A673 (cell line): ENCODE measurements at regions not wholly inside any gene's neighbourhood (a gene's known extent, or its start where the extent isn't known, plus 50 kb on each side); places are given as distances from the start of the nearest gene placed in this dataset.

Experiments used
- BruUV-seq: library from RNA; stranded (reverse); fragments of 400-500 nt; replicated peaks from 2 replicates; lab custom pipeline; 2021; lab: Mats Ljungman, UMichigan
- CTCF ChIA-PET: fragments of 300-600 bp; sonication (Branson Sonifier 250); formaldehyde crosslinking; loops from one replicate; lab custom pipeline; 2022; ENCODE audit warnings: antibody characterized with exemption; lab: Charles Lee
- POLR2A ChIA-PET: fragments of 300-600 bp; sonication (Branson Sonifier 250); formaldehyde crosslinking; loops from one replicate; lab custom pipeline; 2022; ENCODE audit warnings: antibody characterized with exemption; ENCODE audit not compliant: low non-redundant PET; lab: Charles Lee
- DNase-seq: peaks from one replicate; pipeline ENCODE4 v3.0.0-alpha.2; 2015; ENCODE audit warnings: low spot score
- H3K27ac ChIP-seq: fragments of 200-600 bp; sonication (generic); 2 replicates; pipeline ENCODE4 v1.5.1; 2016; ENCODE audit warnings: mixed run types, low read depth, mild to moderate bottlenecking, mixed read lengths, antibody characterized with exemption, low read length; ENCODE audit not compliant: poor library complexity, severe bottlenecking
- H3K27me3 ChIP-seq: fragments of 200-600 bp; sonication (generic); replicated peaks from 2 replicates; pipeline ENCODE4 v1.6.1; 2017; ENCODE audit warnings: mixed run types, low read depth, mild to moderate bottlenecking, mixed read lengths, antibody characterized with exemption, low read length; ENCODE audit not compliant: insufficient read depth, poor library complexity
- H3K36me3 ChIP-seq: fragments of 200-600 bp; sonication (generic); 2 replicates; pipeline ENCODE4 v1.6.1; 2016; ENCODE audit warnings: mixed run types, mild to moderate bottlenecking, mixed read lengths, antibody characterized with exemption, low read length; ENCODE audit not compliant: insufficient read depth, poor library complexity, severe bottlenecking
- H3K4me1 ChIP-seq: fragments of 200-600 bp; sonication (generic); 2 replicates; pipeline ENCODE4 v1.6.1; 2017; ENCODE audit warnings: mixed run types, mild to moderate bottlenecking, mixed read lengths, antibody characterized with exemption, low read length; ENCODE audit not compliant: insufficient read depth, poor library complexity, severe bottlenecking
- H3K4me3 ChIP-seq: fragments of 200-600 bp; sonication (generic); 2 replicates; pipeline ENCODE4 v1.5.1; 2016; ENCODE audit warnings: low read depth, mixed run types, mild to moderate bottlenecking, mixed read lengths, low read length; ENCODE audit not compliant: poor library complexity, severe bottlenecking
- H3K9me3 ChIP-seq: fragments of 200-600 bp; sonication (generic); 2 replicates; pipeline ENCODE4 v1.6.1; 2016; ENCODE audit warnings: mixed run types, low read depth, mild to moderate bottlenecking, mixed read lengths, antibody characterized with exemption, low read length; ENCODE audit not compliant: poor library complexity, severe bottlenecking
- EZH2 ChIP-seq: fragments of 200-600 bp; sonication (generic); IDR thresholded peaks from 2 replicates; pipeline ENCODE4 v1.6.1; 2017; ENCODE audit warnings: borderline replicate concordance, low read depth, mild to moderate bottlenecking, mixed read lengths, antibody characterized with exemption, low read length; ENCODE audit not compliant: poor library complexity, severe bottlenecking
- intact Hi-C: fragments of 100-400 bp; cut with micrococcal nuclease; formaldehyde crosslinking; loops from one replicate; pipeline ENCODE4 v1.10.0; 2022; ENCODE audit not compliant: unreplicated experiment
- TF ChIP-seq, protein P1 (sequence below): fragments of 300-800, 200-600 bp; sonication (generic); conservative IDR thresholded peaks from 2 replicates; pipeline ENCODE4 v1.5.1; 2017; ENCODE audit warnings: low read depth, mild to moderate bottlenecking, antibody characterized with exemption, low read length, moderate library complexity, mixed read lengths

- DNase-seq, result no peak
- TF ChIP-seq, protein P1, sequence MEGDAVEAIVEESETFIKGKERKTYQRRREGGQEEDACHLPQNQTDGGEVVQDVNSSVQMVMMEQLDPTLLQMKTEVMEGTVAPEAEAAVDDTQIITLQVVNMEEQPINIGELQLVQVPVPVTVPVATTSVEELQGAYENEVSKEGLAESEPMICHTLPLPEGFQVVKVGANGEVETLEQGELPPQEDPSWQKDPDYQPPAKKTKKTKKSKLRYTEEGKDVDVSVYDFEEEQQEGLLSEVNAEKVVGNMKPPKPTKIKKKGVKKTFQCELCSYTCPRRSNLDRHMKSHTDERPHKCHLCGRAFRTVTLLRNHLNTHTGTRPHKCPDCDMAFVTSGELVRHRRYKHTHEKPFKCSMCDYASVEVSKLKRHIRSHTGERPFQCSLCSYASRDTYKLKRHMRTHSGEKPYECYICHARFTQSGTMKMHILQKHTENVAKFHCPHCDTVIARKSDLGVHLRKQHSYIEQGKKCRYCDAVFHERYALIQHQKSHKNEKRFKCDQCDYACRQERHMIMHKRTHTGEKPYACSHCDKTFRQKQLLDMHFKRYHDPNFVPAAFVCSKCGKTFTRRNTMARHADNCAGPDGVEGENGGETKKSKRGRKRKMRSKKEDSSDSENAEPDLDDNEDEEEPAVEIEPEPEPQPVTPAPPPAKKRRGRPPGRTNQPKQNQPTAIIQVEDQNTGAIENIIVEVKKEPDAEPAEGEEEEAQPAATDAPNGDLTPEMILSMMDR, result no peak
- no peak for TF ChIP-seq EZH2
- intact Hi-C loops, result no loop called here
- Histone ChIP-seq H3K27me3 (no peaks in the 10 kb centered on the region), H3K9me3 (no peaks in the 10 kb centered on the region), H3K27ac (no peak overlapping the region), H3K36me3 (no peaks in the 10 kb centered on the region), H3K4me3 (no peak overlapping the region), H3K4me1 (no peaks in the 10 kb centered on the region)
- CTCF ChIA-PET, result no interaction called here
- POLR2A ChIA-PET, result no interaction called here
- no TSS peak for BruUV-seq
Observed at GRCh38 chr12:115798309-115798917, 479.1 kb downstream of the MED13L start.

GRCh38 chr12:115794659-115795081, 482.8 kb downstream of the MED13L start:
- CTCF ChIA-PET, result no interaction called here

DNA sequence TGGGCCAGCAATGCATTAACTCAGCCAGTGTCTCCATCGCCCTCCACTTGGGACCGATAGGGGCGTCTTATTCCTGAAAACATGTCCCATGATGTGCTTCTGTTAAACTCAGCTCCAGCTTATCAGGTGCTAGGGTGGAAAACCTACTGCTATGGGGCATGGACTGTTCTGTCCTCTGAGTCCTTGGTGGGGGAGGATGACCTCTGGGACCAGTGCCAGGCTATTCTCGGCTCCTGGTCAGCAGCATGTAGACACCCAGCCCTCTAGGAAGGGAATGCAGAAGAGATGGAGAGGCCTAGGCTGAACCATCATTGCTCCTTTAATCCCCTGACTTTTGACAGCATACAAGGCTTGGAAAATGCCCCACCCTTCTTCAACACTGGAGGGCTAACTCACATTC, 486.2 kb downstream of the MED13L start:
- ChIA-PET POLR2A (no interaction called here), CTCF (no interaction called here)
- intact Hi-C loops, result no loop called here

More at GRCh38 chr12:115794659-115795081, 482.8 kb downstream of the MED13L start:
- no peak for TF ChIP-seq EZH2
- TF ChIP-seq, protein P1, result no peak
- Histone ChIP-seq H3K27ac (no peak overlapping the region), H3K4me1 (no peaks in the 10 kb centered on the region), H3K9me3 (no peaks in the 10 kb centered on the region), H3K4me3 (no peak overlapping the region), H3K36me3 (no peaks in the 10 kb centered on the region), H3K27me3 (no peaks in the 10 kb centered on the region)
- POLR2A ChIA-PET, result no interaction called here
- no peak for DNase-seq
- intact Hi-C loops, result no loop called here
- no TSS peak for BruUV-seq

More for the DNA sequence above, 486.2 kb downstream of the MED13L start:
- Histone ChIP-seq H3K36me3 (no peaks in the 10 kb centered on the region), H3K4me3 (no peak overlapping the region), H3K9me3 (no peaks in the 10 kb centered on the region), H3K27me3 (no peaks in the 10 kb centered on the region), H3K27ac (no peak overlapping the region), H3K4me1 (no peaks in the 10 kb centered on the region)
- no peak for TF ChIP-seq EZH2
- TF ChIP-seq, protein P1, result no peak
- DNase-seq, result no peak
- no TSS peak for BruUV-seq
